IMR-90 (cell line): ENCODE measurements at regions not wholly inside any gene's neighbourhood (a gene's known extent, or its start where the extent isn't known, plus 50 kb on each side); places are given as distances from the start of the nearest gene placed in this dataset.
"Not testable (repeated sequence)": the region's sequence is repeated elsewhere in the genome, so short reads cannot be mapped to it uniquely, and the experiment has no call there.

ENCODE experiments used
- ATAC-seq: fragments of 200-7000 bp; cut with Tn5 transposase; 2 replicates; pipeline ENCODE4 v1.9.1; 2020; ENCODE audit warnings: low read depth, mild to moderate bottlenecking, moderate library complexity
- BruUV-seq: library from RNA; stranded (reverse); fragments of 400-500 nt; replicated peaks from 2 replicates; lab custom pipeline; 2021; lab: Mats Ljungman, UMichigan
- CTCF ChIA-PET: fragments of 300-600 bp; formaldehyde crosslinking; extraction: SDS; loops from one replicate; lab custom pipeline; 2021; ENCODE audit warnings: antibody characterized with exemption; lab: Yijun Ruan, JAX
- POLR2A ChIA-PET: fragments of 300-600 bp; sonication (Branson Sonifier 250); formaldehyde crosslinking; loops from one replicate; lab custom pipeline; 2022; ENCODE audit warnings: antibody characterized with exemption; ENCODE audit not compliant: unreplicated experiment; lab: Charles Lee
- DNase-seq: peaks from one replicate; pipeline ENCODE4 v3.0.0; 2013
- H2AFZ ChIP-seq: replicated peaks from 2 replicates; pipeline ENCODE3; 2013; ENCODE audit warnings: low read length, mild to moderate bottlenecking; ENCODE audit not compliant: poor library complexity
- H2AK5ac ChIP-seq: 2 replicates; pipeline ENCODE4 v1.6.1; 2013; ENCODE audit warnings: low read depth, low read length, inconsistent platforms
- H2AK9ac ChIP-seq: replicated peaks from 2 replicates; pipeline ENCODE3; 2013; ENCODE audit warnings: mild to moderate bottlenecking, low read depth, low read length, moderate library complexity; ENCODE audit not compliant: poor library complexity
- H2BK120ac ChIP-seq: 2 replicates; pipeline ENCODE4 v1.6.1; 2013; ENCODE audit warnings: low read depth, low read length, inconsistent platforms
- H2BK15ac ChIP-seq: 3 replicates; pipeline ENCODE4 v1.6.1; 2013; ENCODE audit warnings: low read depth, low read length, inconsistent platforms
- H2BK20ac ChIP-seq: 2 replicates; pipeline ENCODE4 v1.6.1; 2013; ENCODE audit warnings: low read depth, mild to moderate bottlenecking, inconsistent platforms, low read length, moderate library complexity
- H2BK5ac ChIP-seq: 2 replicates; pipeline ENCODE4 v1.6.1; 2013; ENCODE audit warnings: mild to moderate bottlenecking, low read depth, low read length, inconsistent platforms; ENCODE audit not compliant: poor library complexity, severe bottlenecking
- H3K14ac ChIP-seq: replicated peaks from 2 replicates; pipeline ENCODE4 v1.6.1; 2013; ENCODE audit warnings: low read depth, low read length, inconsistent platforms
- H3K18ac ChIP-seq: 2 replicates; pipeline ENCODE4 v1.6.1; 2013; ENCODE audit warnings: low read depth, low read length, control low read depth
- H3K23ac ChIP-seq: 2 replicates; pipeline ENCODE4 v1.6.1; 2013; ENCODE audit warnings: low read depth, low read length, inconsistent platforms
- H3K27ac ChIP-seq: 2 replicates; pipeline ENCODE4 v1.5.1; 2013; ENCODE audit warnings: mild to moderate bottlenecking, control low read depth, low read length; ENCODE audit not compliant: insufficient read depth
- H3K27me3 ChIP-seq: 2 replicates; pipeline ENCODE4 v1.6.1; 2013; ENCODE audit warnings: low read length; ENCODE audit not compliant: control insufficient read depth, insufficient read depth
- H3K36me3 ChIP-seq: 2 replicates; pipeline ENCODE4 v1.6.1; 2013; ENCODE audit warnings: low read length, mixed read lengths; ENCODE audit not compliant: control insufficient read depth, insufficient read depth
- H3K4ac ChIP-seq: 2 replicates; pipeline ENCODE4 v1.6.1; 2013; ENCODE audit warnings: low read depth, low read length, inconsistent platforms
- H3K4me1 ChIP-seq: 2 replicates; pipeline ENCODE4 v1.6.1; 2013; ENCODE audit warnings: low read length, mixed read lengths; ENCODE audit not compliant: control insufficient read depth, insufficient read depth
- H3K4me2 ChIP-seq: 2 replicates; pipeline ENCODE4 v1.6.1; 2013; ENCODE audit warnings: low read depth, mild to moderate bottlenecking, control low read depth, low read length, moderate library complexity
- H3K4me3 ChIP-seq: 2 replicates; pipeline ENCODE4 v1.5.1; 2013; ENCODE audit warnings: low read depth, mild to moderate bottlenecking, control low read depth, low read length, moderate library complexity; ENCODE audit not compliant: insufficient read depth
- H3K56ac ChIP-seq: 2 replicates; pipeline ENCODE4 v1.6.1; 2013; ENCODE audit warnings: low read length, inconsistent platforms; ENCODE audit not compliant: insufficient read depth; ENCODE audit errors: extremely low read depth
- H3K79me1 ChIP-seq, 2 experiments: 2 replicates each; pipeline ENCODE4 v1.6.1; 2013; ENCODE audit warnings: low read length in 2 of 2, inconsistent platforms in 1 of 2, low read depth in 1 of 2
- H3K9ac ChIP-seq: 2 replicates; pipeline ENCODE4 v1.6.1; 2013; ENCODE audit warnings: low read depth, low read length, control low read depth
- H3K9me1 ChIP-seq: 2 replicates; pipeline ENCODE4 v1.6.1; 2013; ENCODE audit warnings: low read length, inconsistent platforms; ENCODE audit not compliant: insufficient read depth
- H3K9me3 ChIP-seq: 2 replicates; pipeline ENCODE4 v1.6.1; 2013; ENCODE audit warnings: low read length; ENCODE audit not compliant: control insufficient read depth, insufficient read depth
- H4K20me1 ChIP-seq: 2 replicates; pipeline ENCODE4 v1.6.1; 2013; ENCODE audit warnings: low read length, inconsistent platforms; ENCODE audit not compliant: insufficient read depth
- H4K5ac ChIP-seq: 2 replicates; pipeline ENCODE4 v1.6.1; 2013; ENCODE audit warnings: mild to moderate bottlenecking, low read depth, low read length, control low read depth
- H4K8ac ChIP-seq, 2 experiments: 2 replicates each; pipeline ENCODE4 v1.6.1; 2013; ENCODE audit warnings: low read depth in 2 of 2, low read length in 2 of 2, control low read depth in 1 of 2, inconsistent platforms in 1 of 2
- H4K91ac ChIP-seq: 2 replicates; pipeline ENCODE4 v1.6.1; 2013; ENCODE audit warnings: low read depth, low read length, inconsistent platforms; ENCODE audit not compliant: insufficient read depth
- WGBS, 2 experiments: methylation state at CpG; one replicate each; pipeline versions ENCODE4 v1.1.5 to v1.1.7; 2013; ENCODE audit warnings: missing lambda C conversion rate in 2 of 2; ENCODE audit not compliant: insufficient read length in 1 of 2; ENCODE audit errors: extremely low coverage in 2 of 2; 5-methylcytosine and 5-hydroxymethylcytosine counted together
- dilution Hi-C: fragments of 300-500 bp; cut with HindIII; formaldehyde crosslinking; loops from one replicate; pipeline ENCODE4 v1.14.3; 2018; ENCODE audit warnings: low sequenced_read_pairs; ENCODE audit not compliant: unreplicated experiment
- in situ Hi-C: fragments of 300-500 bp; cut with MboI; formaldehyde crosslinking; loops from 3 replicates; pipeline ENCODE4 v1.14.3; 2019; ENCODE audit warnings: low sequenced_read_pairs, inconsistent platforms, mixed read lengths
- intact Hi-C: fragments of 100-400 bp; cut with micrococcal nuclease; formaldehyde crosslinking; loops from 2 replicates; pipeline ENCODE4 v1.10.0; 2022

- H3K4me1 ChIP-seq, H3K4ac ChIP-seq, H3K79me1 ChIP-seq, in situ Hi-C loops, H3K14ac ChIP-seq, H3K9me3 ChIP-seq, H4K20me1 ChIP-seq, H3K27me3 ChIP-seq, H4K91ac ChIP-seq, H4K5ac ChIP-seq, DNase-seq, H3K56ac ChIP-seq, H2AK5ac ChIP-seq, H3K23ac ChIP-seq, H2BK15ac ChIP-seq, intact Hi-C loops, CTCF ChIA-PET, H3K27ac ChIP-seq, H3K4me3 ChIP-seq, ATAC-seq, H2BK5ac ChIP-seq, BruUV-seq, H3K4me2 ChIP-seq, H4K8ac ChIP-seq, H2BK120ac ChIP-seq, H3K36me3 ChIP-seq, dilution Hi-C loops, H3K18ac ChIP-seq, H2AK9ac ChIP-seq, H2AFZ ChIP-seq, H3K9ac ChIP-seq, H2BK20ac ChIP-seq, H3K9me1 ChIP-seq, POLR2A ChIA-PET: not testable (repeated sequence)
- no CpG with 5 or more reads among the region's 2 CpGs for WGBS, 2 experiments
Measured at GRCh38 chr6:130728064-130728463, 99.1 kb upstream of the SMLR1 start.
